ENCODE measurements at regions not wholly inside any gene's neighbourhood (a gene's known extent, or its start where the extent isn't known, plus 50 kb on each side); places are given as distances from the start of the nearest gene placed in this dataset.

- TF ChIP-seq CTCF (IDR thresholded peaks at IDR 0.05; ENCODE audit: low read depth, low read length, poor library complexity, severe bottlenecking) (no peak), EZH2phosphoT487 (IDR thresholded peaks at IDR 0.05; ENCODE audit: borderline replicate concordance, low read length) (no peak)
Observed at GRCh38 chr11:127568891-127569290, 568.3 kb upstream of the KIRREL3 start.

All from DOHH2 (cell line).